K562 (cell line): ENCODE measurements at regions not wholly inside any gene's neighbourhood (a gene's known extent, or its start where the extent isn't known, plus 50 kb on each side); places are given as distances from the start of the nearest gene placed in this dataset.

Source experiments
- ATAC-seq: fragments of 200-7000 bp; cut with Tn5 transposase; 3 replicates; pipeline ENCODE4 v1.9.1; 2020; ENCODE audit warnings: moderate library complexity
- BruUV-seq: library from RNA; stranded (reverse); fragments of 400-500 nt; replicated peaks from 2 replicates; lab custom pipeline; 2021; lab: Mats Ljungman, UMichigan
- CTCF ChIA-PET: fragments of 300-600 bp; formaldehyde crosslinking; extraction: SDS; loops from one replicate; lab custom pipeline; 2021; ENCODE audit warnings: low intra/inter-chr PET ratio; lab: Yijun Ruan, JAX
- POLR2A ChIA-PET: fragments of 300-600, 350-650 bp; sonication (Branson Sonifier 250); formaldehyde crosslinking; extraction: SDS; loops from one replicate; lab custom pipeline; 2021; ENCODE audit warnings: antibody characterized with exemption, inconsistent platforms; lab: Yijun Ruan, JAX
- DNase-seq, 4 experiments: peaks; one replicate each; pipeline versions ENCODE4 v3.0.0 to v3.0.0-alpha.2; 2011 to 2018; ENCODE audit warnings: low spot score in 3 of 4, mixed read lengths in 3 of 4; ENCODE audit errors: extremely low read depth in 1 of 4
- FAIRE-seq: peaks from 2 replicates; lab custom pipeline; 2011; peaks lifted over from hg19 to GRCh38; lab: Jason Lieb, UNC
- H2AFZ ChIP-seq: 2 replicates; pipeline ENCODE4 v1.6.0; 2011; ENCODE audit warnings: low read depth, low read length, control low read depth, inconsistent platforms
- H3K27ac ChIP-seq: fragments of 200-600 bp; 3 replicates; pipeline ENCODE4 v1.8.0; 2011; ENCODE audit warnings: low read depth, mild to moderate bottlenecking, control low read depth, inconsistent platforms, low read length, moderate library complexity, mixed read lengths; ENCODE audit errors: extremely low read depth
- H3K27me3 ChIP-seq, 2 experiments: fragments of 300-600 bp in 1 of 2; 2 replicates in 1 of 2; 3 replicates in 1 of 2; pipeline versions ENCODE4 v1.6.0 to v1.8.0; 2011; ENCODE audit warnings: inconsistent platforms in 2 of 2, low read length in 2 of 2, mild to moderate bottlenecking in 1 of 2, mixed read lengths in 1 of 2, moderate library complexity in 1 of 2; ENCODE audit not compliant: control insufficient read depth in 2 of 2, insufficient read depth in 2 of 2
- H3K36me3 ChIP-seq: fragments of 300-600 bp; 3 replicates; pipeline ENCODE4 v1.8.0; 2011; ENCODE audit warnings: mild to moderate bottlenecking, low read length, inconsistent platforms; ENCODE audit not compliant: control insufficient read depth, insufficient read depth
- H3K4me1 ChIP-seq, 2 experiments: fragments of 200-600 bp in 1 of 2; replicated peaks in 1 of 2; 2 replicates in 1 of 2; 3 replicates in 1 of 2; pipeline versions ENCODE4 v1.5.1 to v1.8.0; 2011; ENCODE audit warnings: inconsistent platforms in 2 of 2, low read length in 2 of 2, mild to moderate bottlenecking in 1 of 2, mixed read lengths in 1 of 2, moderate library complexity in 1 of 2; ENCODE audit not compliant: control insufficient read depth in 2 of 2, insufficient read depth in 2 of 2
- H3K4me2 ChIP-seq: 2 replicates; pipeline ENCODE4 v1.6.1; 2011; ENCODE audit warnings: low read length, control low read depth, inconsistent platforms, mixed read lengths; ENCODE audit not compliant: insufficient read depth
- H3K4me3 ChIP-seq: fragments of 200-600 bp; sonication (generic), shearing (Covaris generic); 2 replicates; pipeline ENCODE4 v1.5.1; 2016; ENCODE audit warnings: control low read depth, inconsistent platforms
- H3K79me2 ChIP-seq: fragments of 200-600 bp; 3 replicates; pipeline ENCODE4 v1.8.0; 2011; ENCODE audit warnings: low read length, inconsistent platforms; ENCODE audit not compliant: control insufficient read depth, insufficient read depth
- H3K9ac ChIP-seq, 2 experiments: 2 replicates each; pipeline versions ENCODE4 v1.6.0 to v1.6.1; 2011; ENCODE audit warnings: low read depth in 2 of 2, low read length in 2 of 2, control low read depth in 1 of 2, inconsistent platforms in 1 of 2, mild to moderate bottlenecking in 1 of 2, mixed read lengths in 1 of 2; ENCODE audit not compliant: insufficient read depth in 1 of 2
- H3K9me1 ChIP-seq: one replicate; pipeline ENCODE4 v1.6.0; 2011; ENCODE audit warnings: inconsistent platforms, mild to moderate bottlenecking, low read length, moderate library complexity; ENCODE audit not compliant: control insufficient read depth, insufficient read depth
- H3K9me3 ChIP-seq: replicated peaks from 2 replicates; pipeline ENCODE4 v1.5.1; 2011; ENCODE audit warnings: low read depth, low read length, inconsistent platforms; ENCODE audit not compliant: control insufficient read depth, insufficient read depth
- H4K20me1 ChIP-seq: replicated peaks from 2 replicates; pipeline ENCODE4 v1.6.1; 2011; ENCODE audit warnings: low read length, inconsistent platforms, mixed read lengths; ENCODE audit not compliant: control insufficient read depth, insufficient read depth
- CAMTA2 ChIP-seq: fragments of 250-450 bp; sonication (Bioruptor Pico); conservative IDR thresholded peaks from 2 replicates; pipeline ENCODE4 v1.5.1; 2022
- CBFA2T3 ChIP-seq: fragments of 450-650 bp; IDR thresholded peaks from 2 replicates; pipeline ENCODE4 v1.6.1; 2017
- CEBPG ChIP-seq, 3 experiments: fragments of 200-800 bp in 1 of 3; sonication (Bioruptor generic) in 1 of 3; sonication (generic) in 1 of 3; formaldehyde crosslinking in 1 of 3; IDR thresholded peaks in 2 of 3; conservative IDR thresholded peaks in 1 of 3; 2 replicates each; pipeline versions ENCODE4 v1.6.1 to v1.8.0; 2016 to 2022; ENCODE audit warnings: missing compliant biosample characterization in 2 of 3, missing genetic modification characterization in 2 of 3, mild to moderate bottlenecking in 1 of 3, missing genetic modification reagents in 1 of 3
- HMG20A ChIP-seq: fragments of 450-650 bp; formaldehyde crosslinking; conservative IDR thresholded peaks from 2 replicates; pipeline ENCODE4 v1.4.0; 2020; ENCODE audit warnings: mild to moderate bottlenecking, mixed read lengths
- JUN ChIP-seq, 2 experiments: sonication (generic) in 1 of 2; formaldehyde crosslinking in 1 of 2; IDR thresholded peaks; 2 replicates each; pipeline versions ENCODE4 v1.6.1 to v1.8.0; 2012 to 2022; ENCODE audit warnings: borderline replicate concordance in 2 of 2, mild to moderate bottlenecking in 2 of 2, improper control_type of control experiment in 1 of 2, low read depth in 1 of 2, low read length in 1 of 2, missing genetic modification reagents in 1 of 2
- KLF13 ChIP-seq: fragments of 450-650 bp; IDR thresholded peaks from 2 replicates; pipeline ENCODE4 v1.6.1; 2016; ENCODE audit warnings: missing genetic modification characterization, low read depth, mild to moderate bottlenecking, missing compliant biosample characterization, moderate library complexity, borderline replicate concordance
- NCOR1 ChIP-seq: fragments of 450-650 bp; IDR thresholded peaks from 2 replicates; pipeline ENCODE4 v1.6.1; 2016; ENCODE audit warnings: mild to moderate bottlenecking, moderate library complexity
- RAD21 ChIP-seq, 2 experiments: fragments of 250-450 bp in 1 of 2; fragments of 450-650 bp in 1 of 2; sonication (Bioruptor Pico) in 1 of 2; formaldehyde crosslinking in 1 of 2; IDR thresholded peaks in 1 of 2; conservative IDR thresholded peaks in 1 of 2; 2 replicates each; pipeline versions ENCODE4 v1.4.0 to v1.8.0; 2020 to 2022; ENCODE audit warnings: mild to moderate bottlenecking in 2 of 2, moderate library complexity in 1 of 2
- TRIM28 ChIP-seq: fragments of 450-650 bp; IDR thresholded peaks from 2 replicates; pipeline ENCODE4 v1.6.1; 2017
- ZC3H4 ChIP-seq: sonication (generic); formaldehyde crosslinking; IDR thresholded peaks from 2 replicates; pipeline ENCODE4 v1.9.0; 2021; ENCODE audit warnings: missing genetic modification reagents, borderline replicate concordance
- ZSCAN32 ChIP-seq: fragments of 450-650 bp; formaldehyde crosslinking; IDR thresholded peaks from 2 replicates; pipeline ENCODE4 v1.4.0; 2020; ENCODE audit warnings: mild to moderate bottlenecking, moderate library complexity
- WGBS: fragments of 100-300 bp; shearing (Covaris generic); methylation state at CpG from one replicate; pipeline ENCODE4 v1.1.6; 2016; ENCODE audit warnings: low coverage, mixed read lengths; ENCODE audit not compliant: insufficient coverage; ENCODE audit errors: missing lambda C conversion rate; 5-methylcytosine and 5-hydroxymethylcytosine counted together
- in situ Hi-C: fragments of 300-500 bp; cut with MboI; formaldehyde crosslinking; loops from 4 replicates; pipeline ENCODE4 v1.15.0; 2018; ENCODE audit warnings: inconsistent platforms, mixed read lengths
- intact Hi-C: fragments of 100-400 bp; cut with micrococcal nuclease; formaldehyde crosslinking; loops from 2 replicates; pipeline ENCODE4 v1.14.2; 2022
- TF ChIP-seq, protein P1 (sequence below): fragments of 250-450 bp; sonication (Bioruptor Pico); IDR thresholded peaks from 2 replicates; pipeline ENCODE4 v1.8.0; 2022; ENCODE audit warnings: inconsistent platforms, mild to moderate bottlenecking, moderate library complexity, borderline replicate concordance
- TF ChIP-seq, protein P2 (sequence below): fragments of 250-450 bp; sonication (Bioruptor Pico); IDR thresholded peaks from 2 replicates; pipeline ENCODE4 v1.5.0; 2021; ENCODE audit warnings: mild to moderate bottlenecking, moderate library complexity
- TF ChIP-seq, protein P3 (sequence below): IDR thresholded peaks from 2 replicates; pipeline ENCODE4 v1.6.1; 2011; ENCODE audit warnings: borderline replicate concordance, low read depth, mild to moderate bottlenecking, moderate library complexity, low read length; ENCODE audit not compliant: insufficient read depth, poor library complexity, severe bottlenecking

DNA sequence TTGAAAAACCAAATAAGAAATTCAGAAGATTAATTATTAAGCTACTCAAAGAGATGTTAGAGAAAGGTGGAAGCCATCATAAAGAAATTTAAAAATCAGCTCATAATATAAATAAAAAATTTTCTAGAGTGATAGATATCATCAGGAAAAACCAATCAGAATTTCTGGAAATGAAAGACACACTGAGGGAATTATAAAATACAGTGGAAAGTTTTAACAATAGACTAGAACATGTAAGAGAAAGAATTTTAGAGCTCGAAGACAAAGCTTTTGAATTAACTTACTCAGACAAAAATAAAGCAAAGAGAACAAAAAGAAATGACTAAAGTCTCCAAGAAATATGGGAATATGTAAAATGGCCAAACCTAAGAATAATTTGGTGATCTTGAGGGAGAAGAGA is 1926.9 kb upstream of the RAG2 start:
- in situ Hi-C loops: no loop called here
- WGBS: 22% methylated on average over 1 of the region's 1 CpG
- no peak for DNase-seq
- H3K4me3 ChIP-seq: no peak overlapping the region
- no peak overlapping the region for H3K4me2 ChIP-seq
- no peaks in the 10 kb centered on the region for H3K9me1 ChIP-seq
- CTCF ChIA-PET: no interaction called here
- no peak for FAIRE-seq
- no TSS peak for BruUV-seq
- no peak overlapping the region for H3K9ac ChIP-seq
- no peaks in the 10 kb centered on the region for H3K79me2 ChIP-seq
- H4K20me1 ChIP-seq: no peaks in the 10 kb centered on the region
- H3K27ac ChIP-seq: no peak overlapping the region
- no peak for ATAC-seq
- intact Hi-C loops: no loop called here
- H3K9me3 ChIP-seq: peaks cover 3% of the 10 kb centered on the region; the same call in 1 of the 2 replicates
- no peaks in the 10 kb centered on the region for H3K4me1 ChIP-seq
- H2AFZ ChIP-seq: no peak overlapping the region
- no peaks in the 10 kb centered on the region for H3K36me3 ChIP-seq
- no peaks in the 10 kb centered on the region for H3K27me3 ChIP-seq
- POLR2A ChIA-PET: no interaction called here
- TF ChIP-seq KLF13: no peak
- no peak for TF ChIP-seq ZC3H4 (CRISPR knock-in tag)
- TF ChIP-seq RAD21 (CRISPR knock-in tag; conservative IDR thresholded peaks at IDR 0.05 in 1 of 2, IDR thresholded peaks at IDR 0.05 in 1 of 2): no peak
- TF ChIP-seq, protein P1, sequence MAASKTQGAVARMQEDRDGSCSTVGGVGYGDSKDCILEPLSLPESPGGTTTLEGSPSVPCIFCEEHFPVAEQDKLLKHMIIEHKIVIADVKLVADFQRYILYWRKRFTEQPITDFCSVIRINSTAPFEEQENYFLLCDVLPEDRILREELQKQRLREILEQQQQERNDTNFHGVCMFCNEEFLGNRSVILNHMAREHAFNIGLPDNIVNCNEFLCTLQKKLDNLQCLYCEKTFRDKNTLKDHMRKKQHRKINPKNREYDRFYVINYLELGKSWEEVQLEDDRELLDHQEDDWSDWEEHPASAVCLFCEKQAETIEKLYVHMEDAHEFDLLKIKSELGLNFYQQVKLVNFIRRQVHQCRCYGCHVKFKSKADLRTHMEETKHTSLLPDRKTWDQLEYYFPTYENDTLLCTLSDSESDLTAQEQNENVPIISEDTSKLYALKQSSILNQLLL (CRISPR knock-in tag): no peak
- no peak for TF ChIP-seq JUN (IDR thresholded peaks at IDR 0.05; ENCODE audit: borderline replicate concordance, low read depth, low read length)
- no peak for TF ChIP-seq JUN (CRISPR knock-in tag; IDR thresholded peaks at IDR 0.05; ENCODE audit: borderline replicate concordance)
- TF ChIP-seq, protein P2, sequence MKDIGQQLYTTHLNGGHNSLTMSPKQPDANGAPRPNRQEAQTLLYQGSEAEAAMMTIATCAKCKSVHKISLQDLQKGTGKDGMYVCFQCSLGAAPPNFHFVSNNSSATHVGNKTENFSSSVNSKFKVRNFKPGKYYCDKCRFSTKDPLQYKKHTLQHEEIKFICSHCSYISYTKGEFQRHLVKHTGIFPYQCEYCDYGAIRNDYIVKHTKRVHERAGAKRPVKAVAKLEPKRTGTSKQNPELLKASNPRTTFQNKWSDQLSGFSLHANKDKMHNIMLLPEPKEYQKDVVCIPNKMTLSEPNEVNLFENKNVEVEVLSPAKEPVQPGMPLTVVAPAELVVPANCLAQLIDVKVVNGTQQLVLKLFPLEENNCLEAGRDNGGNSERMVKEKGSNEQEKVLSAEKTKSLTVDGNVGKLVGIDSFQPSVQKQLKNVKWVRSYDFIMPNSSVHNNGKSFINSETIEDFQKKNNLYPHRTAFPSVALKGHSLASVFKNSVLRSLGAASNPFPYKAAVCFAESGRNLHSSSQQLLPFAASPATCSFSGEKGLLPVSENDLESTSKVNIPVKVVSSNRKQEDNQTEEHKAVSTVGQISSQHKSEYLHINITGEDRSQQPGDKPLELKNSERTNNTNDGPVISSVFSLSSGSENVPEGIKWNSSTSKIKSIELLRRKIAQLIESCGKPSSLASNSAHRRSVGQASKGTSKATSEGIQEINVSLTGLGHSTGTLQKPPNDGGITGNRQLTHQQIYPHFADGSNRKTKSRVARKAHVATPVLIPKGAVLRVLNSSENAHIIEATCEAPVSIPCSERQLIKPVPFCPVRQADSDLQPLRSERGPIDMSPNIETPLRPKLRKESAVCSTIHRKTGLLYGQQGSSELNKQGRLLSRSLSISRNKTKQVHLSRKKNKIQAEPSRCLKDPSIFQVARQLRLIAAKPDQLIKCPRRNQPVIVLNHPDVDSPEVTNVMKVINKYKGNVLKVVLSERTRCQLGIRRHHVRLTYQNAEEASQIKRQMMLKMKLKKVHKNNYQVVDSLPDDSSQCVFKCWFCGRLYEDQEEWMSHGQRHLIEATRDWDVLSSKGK (CRISPR knock-in tag): no peak
- TF ChIP-seq TRIM28: peak; percentile 78; the same call in 1 of the 2 replicates
- no peak for TF ChIP-seq HMG20A (CRISPR knock-in tag)
- TF ChIP-seq CEBPG (CRISPR knock-in tag; IDR thresholded peaks at IDR 0.05): no peak
- TF ChIP-seq CEBPG (tag; conservative IDR thresholded peaks at IDR 0.05 in 1 of 2, IDR thresholded peaks at IDR 0.05 in 1 of 2): no peak
- TF ChIP-seq, protein P3, sequence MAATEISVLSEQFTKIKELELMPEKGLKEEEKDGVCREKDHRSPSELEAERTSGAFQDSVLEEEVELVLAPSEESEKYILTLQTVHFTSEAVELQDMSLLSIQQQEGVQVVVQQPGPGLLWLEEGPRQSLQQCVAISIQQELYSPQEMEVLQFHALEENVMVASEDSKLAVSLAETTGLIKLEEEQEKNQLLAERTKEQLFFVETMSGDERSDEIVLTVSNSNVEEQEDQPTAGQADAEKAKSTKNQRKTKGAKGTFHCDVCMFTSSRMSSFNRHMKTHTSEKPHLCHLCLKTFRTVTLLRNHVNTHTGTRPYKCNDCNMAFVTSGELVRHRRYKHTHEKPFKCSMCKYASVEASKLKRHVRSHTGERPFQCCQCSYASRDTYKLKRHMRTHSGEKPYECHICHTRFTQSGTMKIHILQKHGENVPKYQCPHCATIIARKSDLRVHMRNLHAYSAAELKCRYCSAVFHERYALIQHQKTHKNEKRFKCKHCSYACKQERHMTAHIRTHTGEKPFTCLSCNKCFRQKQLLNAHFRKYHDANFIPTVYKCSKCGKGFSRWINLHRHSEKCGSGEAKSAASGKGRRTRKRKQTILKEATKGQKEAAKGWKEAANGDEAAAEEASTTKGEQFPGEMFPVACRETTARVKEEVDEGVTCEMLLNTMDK: no peak
- no peak for TF ChIP-seq NCOR1
- no peak for TF ChIP-seq ZSCAN32 (CRISPR knock-in tag)
- no peak for TF ChIP-seq CBFA2T3
- TF ChIP-seq CAMTA2 (CRISPR knock-in tag): no peak
